OCI-LY1 (cell line): ENCODE measurements at regions not wholly inside any gene's neighbourhood (a gene's known extent, or its start where the extent isn't known, plus 50 kb on each side); places are given as distances from the start of the nearest gene placed in this dataset.

Experiments used
- EZH2 ChIP-seq: fragments of 200-600 bp; sonication (generic), shearing (Covaris generic); IDR thresholded peaks from 2 replicates; pipeline ENCODE4 v1.8.0; 2017; ENCODE audit warnings: borderline replicate concordance, mixed run types, mild to moderate bottlenecking, antibody characterized with exemption, low read length, moderate library complexity, mixed read lengths
- TF ChIP-seq, protein P1 (sequence below): fragments of 200-600 bp; sonication (generic), shearing (Covaris generic); IDR thresholded peaks from 2 replicates; pipeline ENCODE4 v1.5.1; 2017; ENCODE audit warnings: mild to moderate bottlenecking, antibody characterized with exemption, low read length, moderate library complexity, mixed read lengths

DNA sequence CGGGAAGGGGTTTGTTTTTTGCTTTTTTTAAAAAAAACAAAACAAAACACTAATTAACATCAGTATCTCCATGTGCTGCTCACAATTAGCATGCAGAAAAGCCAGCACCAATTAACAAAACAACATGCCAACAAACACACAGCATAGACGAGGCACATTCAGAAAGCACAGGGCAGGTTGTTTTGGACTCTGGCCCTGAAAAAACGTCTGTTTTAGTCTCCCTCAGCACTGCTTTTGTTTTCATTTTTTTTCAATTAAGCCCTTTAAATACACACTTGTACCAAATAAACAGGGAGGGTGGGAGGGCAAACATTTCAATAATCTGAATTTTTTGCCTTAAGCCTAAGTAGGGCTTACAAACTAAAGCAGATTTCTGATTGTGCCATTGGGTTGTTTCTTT, 309.6 kb downstream of the DTWD2 start:
- TF ChIP-seq, protein P1, sequence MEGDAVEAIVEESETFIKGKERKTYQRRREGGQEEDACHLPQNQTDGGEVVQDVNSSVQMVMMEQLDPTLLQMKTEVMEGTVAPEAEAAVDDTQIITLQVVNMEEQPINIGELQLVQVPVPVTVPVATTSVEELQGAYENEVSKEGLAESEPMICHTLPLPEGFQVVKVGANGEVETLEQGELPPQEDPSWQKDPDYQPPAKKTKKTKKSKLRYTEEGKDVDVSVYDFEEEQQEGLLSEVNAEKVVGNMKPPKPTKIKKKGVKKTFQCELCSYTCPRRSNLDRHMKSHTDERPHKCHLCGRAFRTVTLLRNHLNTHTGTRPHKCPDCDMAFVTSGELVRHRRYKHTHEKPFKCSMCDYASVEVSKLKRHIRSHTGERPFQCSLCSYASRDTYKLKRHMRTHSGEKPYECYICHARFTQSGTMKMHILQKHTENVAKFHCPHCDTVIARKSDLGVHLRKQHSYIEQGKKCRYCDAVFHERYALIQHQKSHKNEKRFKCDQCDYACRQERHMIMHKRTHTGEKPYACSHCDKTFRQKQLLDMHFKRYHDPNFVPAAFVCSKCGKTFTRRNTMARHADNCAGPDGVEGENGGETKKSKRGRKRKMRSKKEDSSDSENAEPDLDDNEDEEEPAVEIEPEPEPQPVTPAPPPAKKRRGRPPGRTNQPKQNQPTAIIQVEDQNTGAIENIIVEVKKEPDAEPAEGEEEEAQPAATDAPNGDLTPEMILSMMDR = no peak
- TF ChIP-seq EZH2 = no peak
